ENCODE measurements at regions not wholly inside any gene's neighbourhood (a gene's known extent, or its start where the extent isn't known, plus 50 kb on each side); places are given as distances from the start of the nearest gene placed in this dataset.
"Not testable (repeated sequence)": the region's sequence is repeated elsewhere in the genome, so short reads cannot be mapped to it uniquely, and the experiment has no call there.

GRCh38 chr7:140283472-140283871, 106.7 kb upstream of the KDM7A start:
- Histone ChIP-seq H3K27ac (ENCODE audit: low read depth, low read length) (no peak overlapping the region), H3K27me3 (ENCODE audit: control insufficient read depth, insufficient read depth, low read length) (no peaks in the 10 kb centered on the region), H3K4me3 (ENCODE audit: low read depth, low read length) (no peak overlapping the region), H3K9ac (ENCODE audit: low read depth, low read length) (no peak overlapping the region), H3K9me3 (ENCODE audit: control insufficient read depth, insufficient read depth, low read length) (no peaks in the 10 kb centered on the region), H3K36me3 (ENCODE audit: control insufficient read depth, insufficient read depth, low read length) (no peaks in the 10 kb centered on the region), H3K4me1 (ENCODE audit: control insufficient read depth, insufficient read depth, low read length) (no peaks in the 10 kb centered on the region)

- no peaks in the 10 kb centered on the region for H3K9me3 ChIP-seq (ENCODE audit: control insufficient read depth, insufficient read depth, low read length)
- no peak overlapping the region for H3K27ac ChIP-seq (ENCODE audit: low read depth, low read length)
- H3K4me1 ChIP-seq (ENCODE audit: control insufficient read depth, insufficient read depth, low read length): no peaks in the 10 kb centered on the region
- no peaks in the 10 kb centered on the region for H3K27me3 ChIP-seq (ENCODE audit: control insufficient read depth, insufficient read depth, low read length)
- no peak overlapping the region for H3K9ac ChIP-seq (ENCODE audit: low read depth, low read length)
- no peaks in the 10 kb centered on the region for H3K36me3 ChIP-seq (ENCODE audit: control insufficient read depth, insufficient read depth, low read length)
- H3K4me3 ChIP-seq (ENCODE audit: low read depth, low read length): no peak overlapping the region
These were observed 105.2 kb upstream of the KDM7A start for GRCh38 chr7:140281960-140282359.

- Histone ChIP-seq H3K27me3 (ENCODE audit: control insufficient read depth, insufficient read depth, low read length) (no peaks in the 10 kb centered on the region), H3K36me3 (ENCODE audit: control insufficient read depth, insufficient read depth, low read length) (no peaks in the 10 kb centered on the region), H3K27ac (ENCODE audit: low read depth, low read length) (no peak overlapping the region), H3K4me3 (ENCODE audit: low read depth, low read length) (no peak overlapping the region), H3K9ac (ENCODE audit: low read depth, low read length) (no peak overlapping the region), H3K4me1 (ENCODE audit: control insufficient read depth, insufficient read depth, low read length) (no peaks in the 10 kb centered on the region), H3K9me3 (ENCODE audit: control insufficient read depth, insufficient read depth, low read length) (no peaks in the 10 kb centered on the region)
These were observed 104.5 kb upstream of the KDM7A start for GRCh38 chr7:140281255-140281654.

GRCh38 chr7:140276001-140276400, 99.2 kb upstream of the KDM7A start:
- H3K27ac ChIP-seq (ENCODE audit: low read depth, low read length): no peak overlapping the region
- H3K36me3 ChIP-seq (ENCODE audit: control insufficient read depth, insufficient read depth, low read length): no peaks in the 10 kb centered on the region
- H3K4me1 ChIP-seq (ENCODE audit: control insufficient read depth, insufficient read depth, low read length): no peaks in the 10 kb centered on the region
- no peak overlapping the region for H3K9ac ChIP-seq (ENCODE audit: low read depth, low read length)
- H3K4me3 ChIP-seq (ENCODE audit: low read depth, low read length): no peak overlapping the region
- no peaks in the 10 kb centered on the region for H3K27me3 ChIP-seq (ENCODE audit: control insufficient read depth, insufficient read depth, low read length)
- no peaks in the 10 kb centered on the region for H3K9me3 ChIP-seq (ENCODE audit: control insufficient read depth, insufficient read depth, low read length)

- Histone ChIP-seq H3K9me3 (ENCODE audit: control insufficient read depth, insufficient read depth, low read length) (no peaks in the 10 kb centered on the region), H3K4me1 (ENCODE audit: control insufficient read depth, insufficient read depth, low read length) (no peaks in the 10 kb centered on the region), H3K9ac (ENCODE audit: low read depth, low read length) (no peak overlapping the region), H3K4me3 (ENCODE audit: low read depth, low read length) (no peak overlapping the region), H3K27me3 (ENCODE audit: control insufficient read depth, insufficient read depth, low read length) (no peaks in the 10 kb centered on the region), H3K27ac (ENCODE audit: low read depth, low read length) (no peak overlapping the region), H3K36me3 (ENCODE audit: control insufficient read depth, insufficient read depth, low read length) (no peaks in the 10 kb centered on the region)
These were observed 98.5 kb upstream of the KDM7A start for GRCh38 chr7:140275069-140275965.

GRCh38 chr7:140273417-140273816, 96.6 kb upstream of the KDM7A start:
- no peak overlapping the region for H3K27ac ChIP-seq (ENCODE audit: low read depth, low read length)
- H3K9me3 ChIP-seq (ENCODE audit: control insufficient read depth, insufficient read depth, low read length): no peaks in the 10 kb centered on the region
- H3K4me1 ChIP-seq (ENCODE audit: control insufficient read depth, insufficient read depth, low read length): no peaks in the 10 kb centered on the region
- H3K4me3 ChIP-seq (ENCODE audit: low read depth, low read length): no peak overlapping the region
- no peak overlapping the region for H3K9ac ChIP-seq (ENCODE audit: low read depth, low read length)
- H3K27me3 ChIP-seq (ENCODE audit: control insufficient read depth, insufficient read depth, low read length): no peaks in the 10 kb centered on the region
- H3K36me3 ChIP-seq (ENCODE audit: control insufficient read depth, insufficient read depth, low read length): no peaks in the 10 kb centered on the region

- H3K27ac ChIP-seq (ENCODE audit: low read depth, low read length); H3K9ac ChIP-seq (ENCODE audit: low read depth, low read length); H3K36me3 ChIP-seq (ENCODE audit: control insufficient read depth, insufficient read depth, low read length); H3K4me3 ChIP-seq (ENCODE audit: low read depth, low read length); H3K9me3 ChIP-seq (ENCODE audit: control insufficient read depth, insufficient read depth, low read length); H3K27me3 ChIP-seq (ENCODE audit: control insufficient read depth, insufficient read depth, low read length); H3K4me1 ChIP-seq (ENCODE audit: control insufficient read depth, insufficient read depth, low read length): not testable (repeated sequence)
These were observed 94.8 kb upstream of the KDM7A start for GRCh38 chr7:140271643-140271968.

- Histone ChIP-seq H3K36me3 (ENCODE audit: control insufficient read depth, insufficient read depth, low read length) (no peaks in the 10 kb centered on the region), H3K4me3 (ENCODE audit: low read depth, low read length) (no peak overlapping the region), H3K9ac (ENCODE audit: low read depth, low read length) (no peak overlapping the region), H3K27me3 (ENCODE audit: control insufficient read depth, insufficient read depth, low read length) (no peaks in the 10 kb centered on the region), H3K27ac (ENCODE audit: low read depth, low read length) (no peak overlapping the region), H3K4me1 (ENCODE audit: control insufficient read depth, insufficient read depth, low read length) (no peaks in the 10 kb centered on the region), H3K9me3 (ENCODE audit: control insufficient read depth, insufficient read depth, low read length) (no peaks in the 10 kb centered on the region)
These were observed 92.3 kb upstream of the KDM7A start for GRCh38 chr7:140269004-140269638.

- Histone ChIP-seq H3K9ac (ENCODE audit: low read depth, low read length) (no peak overlapping the region), H3K9me3 (ENCODE audit: control insufficient read depth, insufficient read depth, low read length) (no peaks in the 10 kb centered on the region), H3K4me3 (ENCODE audit: low read depth, low read length) (no peak overlapping the region), H3K27ac (ENCODE audit: low read depth, low read length) (no peak overlapping the region), H3K36me3 (ENCODE audit: control insufficient read depth, insufficient read depth, low read length) (no peaks in the 10 kb centered on the region), H3K27me3 (ENCODE audit: control insufficient read depth, insufficient read depth, low read length) (no peaks in the 10 kb centered on the region), H3K4me1 (ENCODE audit: control insufficient read depth, insufficient read depth, low read length) (no peaks in the 10 kb centered on the region)
These were observed 90.8 kb upstream of the KDM7A start for GRCh38 chr7:140267381-140268226.

GRCh38 chr7:140263277-140263676, 86.5 kb upstream of the KDM7A start:
- no peaks in the 10 kb centered on the region for H3K27me3 ChIP-seq (ENCODE audit: control insufficient read depth, insufficient read depth, low read length)
- no peak overlapping the region for H3K4me3 ChIP-seq (ENCODE audit: low read depth, low read length)
- H3K36me3 ChIP-seq (ENCODE audit: control insufficient read depth, insufficient read depth, low read length): no peaks in the 10 kb centered on the region
- no peaks in the 10 kb centered on the region for H3K9me3 ChIP-seq (ENCODE audit: control insufficient read depth, insufficient read depth, low read length)
- no peak overlapping the region for H3K9ac ChIP-seq (ENCODE audit: low read depth, low read length)
- no peak overlapping the region for H3K27ac ChIP-seq (ENCODE audit: low read depth, low read length)
- no peaks in the 10 kb centered on the region for H3K4me1 ChIP-seq (ENCODE audit: control insufficient read depth, insufficient read depth, low read length)

All from HUES48 (cell line).